Neural progenitor cell (in vitro differentiated cells): ENCODE measurements at regions not wholly inside any gene's neighbourhood (a gene's known extent, or its start where the extent isn't known, plus 50 kb on each side); places are given as distances from the start of the nearest gene placed in this dataset.

Experiments
- DNase-seq: peaks from one replicate; pipeline ENCODE4 v3.0.0-alpha.2; 2016; ENCODE audit warnings: low spot score
- H2AFZ ChIP-seq: fragments of 200-600 bp; sonication (generic); replicated peaks from 2 replicates; pipeline ENCODE4 v1.6.1; 2016; ENCODE audit warnings: antibody characterized with exemption
- H3F3A ChIP-seq: fragments of 200-600 bp; sonication (generic); 2 replicates; pipeline ENCODE4 v1.6.1; 2016; ENCODE audit warnings: antibody characterized with exemption, low read depth
- H3K27ac ChIP-seq: fragments of 200-600 bp; sonication (generic); 2 replicates; pipeline ENCODE4 v1.5.1; 2016; ENCODE audit warnings: mild to moderate bottlenecking
- H3K27me3 ChIP-seq: fragments of 200-600 bp; sonication (generic); 2 replicates; pipeline ENCODE4 v1.6.1; 2016; ENCODE audit warnings: mild to moderate bottlenecking, moderate library complexity
- H3K36me3 ChIP-seq: fragments of 200-600 bp; sonication (generic); 2 replicates; pipeline ENCODE4 v1.5.1; 2016
- H3K4me1 ChIP-seq: fragments of 200-600 bp; sonication (generic); 2 replicates; pipeline ENCODE4 v1.6.1; 2016; ENCODE audit warnings: mixed run types
- H3K4me2 ChIP-seq: fragments of 200-600 bp; sonication (generic); 2 replicates; pipeline ENCODE4 v1.6.1; 2016
- H3K4me3 ChIP-seq: fragments of 200-600 bp; sonication (generic); 2 replicates; pipeline ENCODE4 v1.5.1; 2016
- H3K79me2 ChIP-seq: fragments of 200-600 bp; sonication (generic); 2 replicates; pipeline ENCODE4 v1.6.1; 2016; ENCODE audit warnings: low read depth
- H3K9ac ChIP-seq: fragments of 200-600 bp; sonication (generic); 2 replicates; pipeline ENCODE4 v1.6.1; 2016
- H3K9me3 ChIP-seq: fragments of 200-600 bp; sonication (generic); 2 replicates; pipeline ENCODE4 v1.5.1; 2016; ENCODE audit warnings: low read depth
- H4K20me1 ChIP-seq: fragments of 200-600 bp; sonication (generic); 2 replicates; pipeline ENCODE4 v1.6.1; 2016; ENCODE audit warnings: low read depth
- H3K27ac Mint-ChIP-seq: 3 replicates; pipeline ENCODE4 v1.8.0; 2021; ENCODE audit warnings: mixed read lengths
- H3K27me3 Mint-ChIP-seq: 2 replicates; pipeline ENCODE4 v1.8.0; 2022; ENCODE audit warnings: low read depth, mild to moderate bottlenecking, inconsistent platforms, moderate library complexity, mixed read lengths; ENCODE audit not compliant: insufficient read depth
- H3K36me3 Mint-ChIP-seq: 3 replicates; pipeline ENCODE4 v1.8.0; 2021; ENCODE audit warnings: mixed read lengths
- H3K4me1 Mint-ChIP-seq: 3 replicates; pipeline ENCODE4 v1.8.0; 2021; ENCODE audit warnings: mixed read lengths
- H3K4me3 Mint-ChIP-seq: 3 replicates; pipeline ENCODE4 v1.8.0; 2021; ENCODE audit warnings: mild to moderate bottlenecking, moderate library complexity, mixed read lengths
- H3K9me3 Mint-ChIP-seq: 3 replicates; pipeline ENCODE4 v1.8.0; 2020; ENCODE audit warnings: mixed read lengths
- CTCF ChIP-seq: fragments of 200-600 bp; sonication (generic); IDR thresholded peaks from 2 replicates; pipeline ENCODE4 v1.5.1; 2017; ENCODE audit warnings: antibody characterized with exemption, mild to moderate bottlenecking
- EZH2 ChIP-seq: fragments of 200-600 bp; sonication (generic); IDR thresholded peaks from 2 replicates; pipeline ENCODE4 v1.6.1; 2017; ENCODE audit warnings: antibody characterized with exemption, mild to moderate bottlenecking, moderate library complexity
- EZH2phosphoT487 ChIP-seq: fragments of 200-600 bp; sonication (generic); IDR thresholded peaks from 2 replicates; pipeline ENCODE4 v1.6.1; 2017; ENCODE audit warnings: antibody characterized with exemption

GRCh38 chr22:27378995-27379394 is 422.6 kb downstream of the MN1 start:
- Histone ChIP-seq H3K79me2 (no peaks in the 10 kb centered on the region), H3K9ac (no peak overlapping the region), H2AFZ (no peak overlapping the region), H3K36me3 (no peaks in the 10 kb centered on the region), H3K9me3 (no peaks in the 10 kb centered on the region), H3K4me3 (no peak overlapping the region), H3K27ac (no peak overlapping the region), H3K4me1 (peaks cover 15% of the 10 kb centered on the region), H3K27me3 (no peaks in the 10 kb centered on the region), H4K20me1 (no peaks in the 10 kb centered on the region), H3F3A (peaks cover 7% of the 10 kb centered on the region), H3K4me2 (no peak overlapping the region)
- peaks cover 4% of the 10 kb centered on the region for H3K9me3 Mint-ChIP-seq
- peaks cover 47% of the 10 kb centered on the region for H3K4me1 Mint-ChIP-seq
- DNase-seq: no peak
- H3K4me3 Mint-ChIP-seq: no peak overlapping the region
- H3K27ac Mint-ChIP-seq: peak overlapping the region; percentile 89
- H3K27me3 Mint-ChIP-seq: peaks cover 4% of the 10 kb centered on the region
- no peak for TF ChIP-seq EZH2
- no peak for TF ChIP-seq EZH2phosphoT487
- TF ChIP-seq CTCF: no peak
- H3K36me3 Mint-ChIP-seq: no peaks in the 10 kb centered on the region

- no peak overlapping the region for H3K4me3 Mint-ChIP-seq
- no peaks in the 10 kb centered on the region for H3K79me2 ChIP-seq
- H3K4me1 ChIP-seq: peaks cover 15% of the 10 kb centered on the region
- no peak overlapping the region for H3K27ac Mint-ChIP-seq
- H3K4me3 ChIP-seq: no peak overlapping the region
- no peak overlapping the region for H2AFZ ChIP-seq
- H3K9me3 Mint-ChIP-seq: no peaks in the 10 kb centered on the region
- H4K20me1 ChIP-seq: no peaks in the 10 kb centered on the region
- TF ChIP-seq CTCF (no peak), EZH2 (no peak), EZH2phosphoT487 (no peak)
- peaks cover 7% of the 10 kb centered on the region for H3F3A ChIP-seq
- no peaks in the 10 kb centered on the region for H3K27me3 ChIP-seq
- H3K9me3 ChIP-seq: no peaks in the 10 kb centered on the region
- no peak overlapping the region for H3K4me2 ChIP-seq
- H3K36me3 Mint-ChIP-seq: no peaks in the 10 kb centered on the region
- H3K27me3 Mint-ChIP-seq: peaks cover 9% of the 10 kb centered on the region
- H3K36me3 ChIP-seq: no peaks in the 10 kb centered on the region
- no peak overlapping the region for H3K9ac ChIP-seq
- DNase-seq: no peak
- H3K4me1 Mint-ChIP-seq: peaks cover 56% of the 10 kb centered on the region
- H3K27ac ChIP-seq: no peak overlapping the region
Observed at GRCh38 chr22:27380855-27381254, 420.7 kb downstream of the MN1 start.

GRCh38 chr22:27381552-27381951 is 420.0 kb downstream of the MN1 start:
- no peak for DNase-seq
- H3F3A ChIP-seq: peaks cover 7% of the 10 kb centered on the region
- H3K4me3 ChIP-seq: no peak overlapping the region
- H3K79me2 ChIP-seq: no peaks in the 10 kb centered on the region
- H3K27me3 Mint-ChIP-seq: peaks cover 9% of the 10 kb centered on the region
- no peak overlapping the region for H3K9ac ChIP-seq
- H3K4me1 Mint-ChIP-seq: peaks cover 62% of the 10 kb centered on the region
- H3K4me2 ChIP-seq: no peak overlapping the region
- no peaks in the 10 kb centered on the region for H3K9me3 ChIP-seq
- H4K20me1 ChIP-seq: no peaks in the 10 kb centered on the region
- no peaks in the 10 kb centered on the region for H3K27me3 ChIP-seq
- peak overlapping the region; percentile 96 for H3K27ac Mint-ChIP-seq
- no peak overlapping the region for H3K27ac ChIP-seq
- no peak overlapping the region for H2AFZ ChIP-seq
- H3K4me1 ChIP-seq: peaks cover 15% of the 10 kb centered on the region
- no peaks in the 10 kb centered on the region for H3K9me3 Mint-ChIP-seq
- TF ChIP-seq EZH2: no peak
- TF ChIP-seq CTCF: no peak
- TF ChIP-seq EZH2phosphoT487: no peak
- no peaks in the 10 kb centered on the region for H3K36me3 Mint-ChIP-seq
- no peak overlapping the region for H3K4me3 Mint-ChIP-seq
- no peaks in the 10 kb centered on the region for H3K36me3 ChIP-seq
